PC-9 (cell line): ENCODE measurements at regions not wholly inside any gene's neighbourhood (a gene's known extent, or its start where the extent isn't known, plus 50 kb on each side); places are given as distances from the start of the nearest gene placed in this dataset.
"Not testable (repeated sequence)": the region's sequence is repeated elsewhere in the genome, so short reads cannot be mapped to it uniquely, and the experiment has no call there.

Experiments
- BruUV-seq: library from RNA; stranded (reverse); fragments of 400-500 nt; replicated peaks from 2 replicates; lab custom pipeline; 2021; lab: Mats Ljungman, UMichigan
- CTCF ChIA-PET: fragments of 300-600 bp; sonication (Branson Sonifier 250); formaldehyde crosslinking; loops from one replicate; lab custom pipeline; 2022; ENCODE audit warnings: antibody characterized with exemption; lab: Charles Lee
- POLR2A ChIA-PET: fragments of 300-600 bp; sonication (Branson Sonifier 250); formaldehyde crosslinking; loops from one replicate; lab custom pipeline; 2022; ENCODE audit warnings: antibody characterized with exemption; ENCODE audit not compliant: unreplicated experiment; lab: Charles Lee
- DNase-seq, 2 experiments: peaks; one replicate each; pipeline versions ENCODE4 v3.0.0 to v3.0.0-alpha.2; 2015 to 2022; ENCODE audit warnings: mixed read lengths in 1 of 2
- H2AFZ ChIP-seq: fragments of 200-600 bp; sonication (generic); 2 replicates; pipeline ENCODE4 v1.8.1; 2017; ENCODE audit warnings: antibody characterized with exemption
- H3F3A ChIP-seq: fragments of 200-600 bp; sonication (generic); 2 replicates; pipeline ENCODE4 v1.8.1; 2017; ENCODE audit warnings: antibody characterized with exemption, mild to moderate bottlenecking, low read depth; ENCODE audit not compliant: insufficient read depth
- H3K27ac ChIP-seq: fragments of 200-600 bp; sonication (generic); 2 replicates; pipeline ENCODE4 v1.6.1; 2016; ENCODE audit warnings: mixed run types
- H3K27me3 ChIP-seq: fragments of 200-600 bp; sonication (generic); 2 replicates; pipeline ENCODE4 v1.6.1; 2016; ENCODE audit warnings: low read depth, mixed run types; ENCODE audit not compliant: insufficient read depth
- H3K36me3 ChIP-seq: fragments of 200-600 bp; sonication (generic); 2 replicates; pipeline ENCODE4 v1.6.1; 2016; ENCODE audit warnings: low read depth, mixed run types
- H3K4me1 ChIP-seq: fragments of 200-600 bp; sonication (generic); replicated peaks from 2 replicates; pipeline ENCODE4 v1.6.1; 2016; ENCODE audit warnings: mixed run types; ENCODE audit not compliant: insufficient read depth
- H3K4me2 ChIP-seq: fragments of 200-600 bp; sonication (generic); 2 replicates; pipeline ENCODE4 v1.6.1; 2017; ENCODE audit warnings: mixed run types
- H3K4me3 ChIP-seq: fragments of 200-600 bp; sonication (generic); 2 replicates; pipeline ENCODE4 v1.6.1; 2016; ENCODE audit warnings: mixed run types
- H3K79me2 ChIP-seq: fragments of 200-600 bp; sonication (generic); 2 replicates; pipeline ENCODE4 v1.6.1; 2017; ENCODE audit warnings: low read depth, mixed run types
- H3K9me2 ChIP-seq: fragments of 200-600 bp; sonication (generic); 2 replicates; pipeline ENCODE4 v1.8.1; 2017; ENCODE audit warnings: mild to moderate bottlenecking; ENCODE audit not compliant: insufficient read depth
- H3K9me3 ChIP-seq: fragments of 200-600 bp; sonication (generic); 2 replicates; pipeline ENCODE4 v1.8.1; 2016; ENCODE audit warnings: low read depth; ENCODE audit not compliant: insufficient read depth
- H4K20me1 ChIP-seq: fragments of 200-600 bp; sonication (generic); 2 replicates; pipeline ENCODE4 v1.8.1; 2017; ENCODE audit not compliant: insufficient read depth
- EZH2 ChIP-seq: fragments of 200-600 bp; sonication (generic); IDR thresholded peaks from 2 replicates; pipeline ENCODE4 v1.8.0; 2017; ENCODE audit warnings: antibody characterized with exemption, low read depth
- intact Hi-C: fragments of 100-400 bp; cut with micrococcal nuclease; formaldehyde crosslinking; loops from one replicate; pipeline ENCODE4 v1.10.0; 2022; ENCODE audit not compliant: unreplicated experiment
- TF ChIP-seq, protein P1 (sequence below): fragments of 200-600 bp; sonication (generic); conservative IDR thresholded peaks from 2 replicates; pipeline ENCODE4 v1.6.1; 2017; ENCODE audit warnings: mixed run types, antibody characterized with exemption, mild to moderate bottlenecking, moderate library complexity

DNA sequence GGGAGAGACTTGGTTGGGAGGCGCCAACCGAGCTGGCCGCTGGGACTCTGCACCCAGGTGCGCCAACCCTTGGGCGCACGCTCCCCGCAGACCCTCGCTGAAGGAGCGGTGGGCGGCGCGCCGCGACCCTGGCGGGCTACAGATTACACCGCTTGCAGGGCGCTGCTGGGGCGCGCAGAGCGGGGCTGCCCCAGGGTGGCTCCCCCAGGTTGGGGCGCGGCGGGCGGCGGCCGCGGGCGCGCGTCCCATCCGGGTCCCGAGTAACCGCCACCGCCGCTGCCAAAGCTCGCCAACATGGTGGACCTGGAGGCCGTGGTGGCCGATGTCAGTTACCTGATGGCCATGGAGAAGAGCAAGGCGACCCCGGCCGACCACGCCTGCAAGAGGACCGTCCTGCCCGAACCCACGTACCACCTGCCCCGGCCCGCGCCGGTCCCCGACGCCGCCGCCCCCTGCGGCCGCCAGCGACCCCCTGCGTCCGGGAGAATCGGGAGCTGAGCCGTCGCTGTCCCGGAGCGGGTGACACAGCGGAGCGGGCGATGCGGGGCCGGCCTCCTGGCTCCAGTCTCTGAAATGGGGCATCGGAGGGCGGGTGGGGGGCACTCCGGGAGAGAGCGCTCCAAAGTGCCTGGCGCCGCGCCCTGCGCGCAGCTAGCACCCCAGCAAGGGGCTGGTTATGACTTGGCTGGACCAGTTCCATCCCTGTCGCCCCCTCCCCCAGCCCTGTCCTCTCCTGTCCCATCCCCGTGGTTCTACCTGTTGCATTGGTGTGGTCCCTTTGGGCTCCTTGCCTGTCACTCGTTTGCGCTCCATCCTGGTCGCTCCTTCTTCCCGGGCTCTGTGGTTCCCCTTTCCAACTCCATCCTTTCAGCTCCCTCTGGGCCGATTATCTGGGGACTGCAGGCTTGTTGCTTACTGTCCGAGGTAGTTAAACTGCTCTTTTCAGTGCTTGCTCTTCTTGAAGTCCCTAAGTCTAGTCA, 143.3 kb upstream of the GRK3 start:
- DNase-seq = no peak
- Histone ChIP-seq H3K79me2 (no peaks in the 10 kb centered on the region), H4K20me1 (no peaks in the 10 kb centered on the region), H3K27me3 (no peaks in the 10 kb centered on the region), H3K9me2 (no peaks in the 10 kb centered on the region), H2AFZ (no peak overlapping the region), H3F3A (peaks cover 11% of the 10 kb centered on the region; the same call in 1 of the 2 replicates), H3K4me2 (no peak overlapping the region), H3K27ac (no peak overlapping the region), H3K4me3 (no peak overlapping the region), H3K36me3 (no peaks in the 10 kb centered on the region), H3K9me3 (no peaks in the 10 kb centered on the region), H3K4me1 (peaks cover 22% of the 10 kb centered on the region)
- TF ChIP-seq, protein P1, sequence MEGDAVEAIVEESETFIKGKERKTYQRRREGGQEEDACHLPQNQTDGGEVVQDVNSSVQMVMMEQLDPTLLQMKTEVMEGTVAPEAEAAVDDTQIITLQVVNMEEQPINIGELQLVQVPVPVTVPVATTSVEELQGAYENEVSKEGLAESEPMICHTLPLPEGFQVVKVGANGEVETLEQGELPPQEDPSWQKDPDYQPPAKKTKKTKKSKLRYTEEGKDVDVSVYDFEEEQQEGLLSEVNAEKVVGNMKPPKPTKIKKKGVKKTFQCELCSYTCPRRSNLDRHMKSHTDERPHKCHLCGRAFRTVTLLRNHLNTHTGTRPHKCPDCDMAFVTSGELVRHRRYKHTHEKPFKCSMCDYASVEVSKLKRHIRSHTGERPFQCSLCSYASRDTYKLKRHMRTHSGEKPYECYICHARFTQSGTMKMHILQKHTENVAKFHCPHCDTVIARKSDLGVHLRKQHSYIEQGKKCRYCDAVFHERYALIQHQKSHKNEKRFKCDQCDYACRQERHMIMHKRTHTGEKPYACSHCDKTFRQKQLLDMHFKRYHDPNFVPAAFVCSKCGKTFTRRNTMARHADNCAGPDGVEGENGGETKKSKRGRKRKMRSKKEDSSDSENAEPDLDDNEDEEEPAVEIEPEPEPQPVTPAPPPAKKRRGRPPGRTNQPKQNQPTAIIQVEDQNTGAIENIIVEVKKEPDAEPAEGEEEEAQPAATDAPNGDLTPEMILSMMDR = no peak
- TF ChIP-seq EZH2 = no peak
- intact Hi-C loops = no loop called here
- BruUV-seq = no TSS peak
- ChIA-PET CTCF (no interaction called here), POLR2A (no interaction called here)

DNA sequence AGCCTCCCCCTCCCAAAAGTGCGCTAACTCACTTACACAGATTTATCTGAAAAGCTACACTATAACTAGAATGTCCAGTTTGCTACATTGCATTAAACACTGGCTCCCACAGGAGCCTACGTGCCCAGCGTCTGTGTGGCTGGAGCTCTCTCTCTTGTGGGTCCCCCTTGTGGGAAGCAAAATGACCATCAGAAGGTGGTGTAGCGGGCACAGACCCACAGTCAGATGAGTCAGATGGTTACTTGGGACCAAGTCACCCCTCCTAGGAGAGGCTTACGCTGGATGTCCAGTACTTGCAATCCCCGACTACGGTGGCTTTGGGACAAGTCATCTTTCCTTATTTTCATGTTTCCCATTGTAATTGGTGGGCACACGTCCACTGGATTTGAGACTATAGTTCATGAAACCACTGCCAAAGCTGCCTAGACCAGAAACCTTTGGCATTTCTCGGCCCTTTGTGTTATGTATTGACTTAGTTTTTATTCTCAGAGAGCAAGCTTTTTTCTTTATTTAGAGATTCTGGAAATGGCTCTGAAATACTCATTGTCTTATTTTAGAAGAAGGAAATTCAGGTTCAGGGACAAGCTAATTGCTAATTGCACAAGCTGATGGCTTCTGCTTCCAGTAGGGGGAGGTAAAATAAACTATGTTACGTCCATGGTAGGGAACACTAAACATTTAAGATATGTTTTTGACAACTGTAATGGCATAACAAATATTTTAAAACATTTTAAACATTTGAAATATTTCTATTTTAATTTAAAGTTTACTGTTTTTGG, 137.8 kb upstream of the GRK3 start:
- H4K20me1 ChIP-seq, H3K4me3 ChIP-seq, intact Hi-C loops, H3K36me3 ChIP-seq, H3K9me2 ChIP-seq, H3K4me2 ChIP-seq, H3F3A ChIP-seq, DNase-seq, H3K79me2 ChIP-seq, H3K27me3 ChIP-seq, H2AFZ ChIP-seq, H3K27ac ChIP-seq, BruUV-seq, H3K9me3 ChIP-seq, H3K4me1 ChIP-seq: not testable (repeated sequence)
- ChIA-PET POLR2A (interaction anchor here (0.5 kb wide), 1 partner anchor 286 kb away, joined by 6 read pairs; no protein-coding TSS in a partner anchor), CTCF (interaction anchor here (0.6 kb wide), 2 partner anchors 21 to 347 kb away, joined by 3 to 4 read pairs; no protein-coding TSS in a partner anchor)
- TF ChIP-seq, protein P1 = peak; percentile 44; the same call in 1 of the 2 replicates

DNA sequence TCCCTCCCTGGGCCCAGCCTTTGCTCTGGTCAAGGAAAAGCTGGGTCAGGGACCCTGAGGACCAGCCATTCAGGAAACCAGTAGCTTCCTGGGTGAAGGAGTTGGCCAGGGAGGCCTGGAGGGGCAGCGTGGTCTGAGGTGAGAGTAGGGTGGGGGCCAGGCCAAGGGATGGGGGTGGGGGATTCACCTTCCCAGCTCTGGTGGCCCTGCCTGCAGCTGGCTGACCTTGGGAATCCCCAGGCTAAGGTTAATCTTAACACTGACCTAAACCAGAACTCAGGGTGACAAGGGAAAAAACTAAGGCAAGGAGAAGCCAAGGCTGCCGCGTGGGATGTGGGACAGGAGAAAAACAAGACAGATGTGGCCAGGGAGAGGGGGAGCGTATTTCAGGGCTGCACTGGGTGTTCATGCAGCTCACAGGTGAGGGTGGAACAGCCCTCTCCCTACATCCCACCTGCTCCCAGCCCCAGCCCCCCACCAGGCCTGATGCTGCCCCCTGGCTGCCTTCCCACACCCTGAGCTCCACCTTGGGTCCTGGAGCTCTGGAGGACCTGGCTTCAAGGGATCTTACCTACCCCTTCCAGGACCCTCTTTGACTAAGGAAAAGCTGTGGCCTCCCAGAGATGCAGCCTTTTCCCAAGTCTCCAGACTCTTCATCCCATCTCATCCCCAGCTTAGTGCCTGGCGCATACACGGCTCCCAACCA, 132.7 kb upstream of the GRK3 start:
- H3K36me3 ChIP-seq, H3K9me2 ChIP-seq, H3K4me3 ChIP-seq, H3K4me1 ChIP-seq, H3K27me3 ChIP-seq, H3K9me3 ChIP-seq, intact Hi-C loops, H4K20me1 ChIP-seq, H3K27ac ChIP-seq, H3K79me2 ChIP-seq, H3K4me2 ChIP-seq, POLR2A ChIA-PET, BruUV-seq, CTCF ChIA-PET, H2AFZ ChIP-seq, H3F3A ChIP-seq, DNase-seq: not testable (repeated sequence)

DNA sequence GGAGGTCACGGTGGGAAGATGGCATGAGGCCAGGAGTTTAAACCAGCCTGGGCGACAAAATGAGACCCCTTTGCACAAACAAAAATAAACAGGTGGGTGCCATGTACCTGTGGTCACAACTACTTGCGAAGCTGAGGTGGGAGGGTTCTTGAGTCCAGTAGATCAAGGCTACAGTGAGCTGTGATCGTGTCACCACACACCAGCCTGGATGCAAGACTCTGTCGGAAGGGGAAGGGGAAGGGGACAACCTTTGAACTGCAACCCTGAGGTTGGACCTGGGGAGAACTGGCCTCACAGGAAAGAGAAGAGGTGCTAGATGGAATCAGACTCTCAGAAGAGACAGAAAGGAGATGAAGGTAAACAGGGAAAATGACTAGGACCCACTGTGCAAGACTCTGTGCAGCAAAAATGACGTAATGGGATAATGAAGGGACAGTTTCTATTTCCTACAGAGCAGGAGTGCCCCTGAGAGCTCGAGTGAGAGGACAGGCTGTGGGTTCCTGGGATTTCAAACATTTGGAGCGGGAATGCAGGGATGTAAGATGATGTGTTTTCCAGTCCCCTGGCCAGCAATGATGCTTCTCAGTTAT, 131.0 kb upstream of the GRK3 start:
- H3K4me1 ChIP-seq, DNase-seq, POLR2A ChIA-PET, intact Hi-C loops, H3K4me3 ChIP-seq, H3K4me2 ChIP-seq, H2AFZ ChIP-seq, H3K27ac ChIP-seq, H3K27me3 ChIP-seq, BruUV-seq, H3K79me2 ChIP-seq, H3F3A ChIP-seq, H3K9me2 ChIP-seq, H4K20me1 ChIP-seq, H3K36me3 ChIP-seq, H3K9me3 ChIP-seq: not testable (repeated sequence)
- CTCF ChIA-PET = interaction anchor here (0.6 kb wide), 1 partner anchor 9 kb away, joined by 6 read pairs; no protein-coding TSS in a partner anchor
